Aorta (tissue), 5 donors: ENCODE measurements at regions not wholly inside any gene's neighbourhood (a gene's known extent, or its start where the extent isn't known, plus 50 kb on each side); places are given as distances from the start of the nearest gene placed in this dataset.
"Not testable (repeated sequence)": the region's sequence is repeated elsewhere in the genome, so short reads cannot be mapped to it uniquely, and the experiment has no call there.

Experiments used
- ATAC-seq: fragments of 200-7000 bp; cut with Tn5 transposase; one replicate; pipeline ENCODE4 v1.9.1; 2022; ENCODE audit warnings: moderate library complexity; ENCODE audit not compliant: low FRiP score
- DNase-seq, 2 donors: peaks; one replicate each; pipeline ENCODE4 v3.0.0-alpha.2; 2020
- H3K27ac ChIP-seq, 2 donors: one replicate each; pipeline ENCODE4 v1.5.1; 2013; ENCODE audit warnings: low read length in 2 of 2, mild to moderate bottlenecking in 2 of 2, moderate library complexity in 2 of 2, control low read depth in 1 of 2, inconsistent platforms in 1 of 2, low read depth in 1 of 2
- H3K27me3 ChIP-seq, 2 donors: one replicate each; pipeline ENCODE4 v1.6.1; 2013; ENCODE audit warnings: control low read depth in 1 of 2, low read length in 1 of 2, mild to moderate bottlenecking in 1 of 2, moderate library complexity in 1 of 2; ENCODE audit not compliant: insufficient read depth in 2 of 2, control insufficient read depth in 1 of 2
- H3K36me3 ChIP-seq, 2 donors: one replicate each; pipeline ENCODE4 v1.6.1; 2013; ENCODE audit warnings: control low read depth in 1 of 2, low read length in 1 of 2, mild to moderate bottlenecking in 1 of 2; ENCODE audit not compliant: insufficient read depth in 2 of 2, control insufficient read depth in 1 of 2
- H3K4me1 ChIP-seq, 2 donors: one replicate each; pipeline ENCODE4 v1.6.1; 2013; ENCODE audit warnings: low read length in 2 of 2, control low read depth in 1 of 2, mild to moderate bottlenecking in 1 of 2, moderate library complexity in 1 of 2; ENCODE audit not compliant: insufficient read depth in 2 of 2, control insufficient read depth in 1 of 2
- H3K4me3 ChIP-seq, 2 donors: one replicate each; pipeline ENCODE4 v1.5.1; 2013; ENCODE audit warnings: low read length in 2 of 2, control low read depth in 1 of 2, mild to moderate bottlenecking in 1 of 2
- H3K9me3 ChIP-seq: one replicate; pipeline ENCODE4 v1.6.1; 2013; ENCODE audit warnings: mild to moderate bottlenecking, low read length; ENCODE audit not compliant: control insufficient read depth
- WGBS, 2 donors: extraction: QIAGEN DNeasy Blood & Tissue Kit; methylation state at CpG; one replicate each; pipeline ENCODE4 v1.1.7; 2013; 5-methylcytosine and 5-hydroxymethylcytosine counted together
- intact Hi-C, 2 donors: fragments of 100-400 bp; cut with DNase I; formaldehyde crosslinking; loops; one replicate each; pipeline versions ENCODE4 v1.14.2 to v1.15.0; 2022
- donor health status: healthy with polysubstance abuse.
- donor health status: Bipolar disorder and iron deficiency.
- donor health status: DM: no; HTN: no; CAD: no.
- donor health status: DM: no; HTN: no; CAD: no.
- donor health status: DM: yes; HTN: yes; CAD: no.

GRCh38 chr2:106339609-106340008 lies 128.6 kb downstream of the RGPD3 start:
- ATAC-seq = no peak
- 37 to 44% methylated on average over 3 of the region's 3 CpGs for WGBS, 2 donors
- intact Hi-C loops = no loop called here

GRCh38 chr2:106339132-106339531 lies 129.1 kb downstream of the RGPD3 start:
- DNase-seq = no peak
- WGBS, 2 donors = 93 to 95% methylated on average over 5 of the region's 5 CpGs
- H3K27me3 ChIP-seq = peaks cover 0 to 2% of the 10 kb centered on the region in 2 donors

More at GRCh38 chr2:106339609-106340008, 128.6 kb downstream of the RGPD3 start:
- Histone ChIP-seq H3K4me3 (no peak overlapping the region), H3K27ac (no peak overlapping the region), H3K9me3 (no peaks in the 10 kb centered on the region), H3K36me3 (no peaks in the 10 kb centered on the region), H3K4me1 (no peaks in the 10 kb centered on the region), H3K27me3 (peaks cover 0 to 2% of the 10 kb centered on the region in 2 donors)
- no peak for DNase-seq

DNA sequence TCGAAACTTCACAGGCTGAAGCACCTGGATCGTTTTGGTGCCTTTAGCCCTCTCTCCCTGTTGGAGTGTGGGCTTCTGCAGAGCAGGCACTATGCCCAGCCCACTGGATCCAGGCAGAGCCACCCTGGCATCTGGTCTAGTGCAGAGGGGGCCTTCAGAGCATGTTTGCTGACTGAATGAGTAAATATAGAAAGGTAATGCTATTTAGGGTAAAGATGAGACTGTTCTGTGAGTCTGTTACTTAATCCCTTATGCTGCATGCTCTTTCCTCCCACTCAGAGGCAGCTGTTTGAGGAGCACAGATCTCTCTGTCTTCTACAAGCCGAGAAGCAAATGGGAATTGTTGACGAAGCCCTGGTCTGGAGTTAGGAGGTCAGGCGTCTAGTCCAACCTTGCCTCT lies 130.2 kb downstream of the RGPD3 start:
- no peak overlapping the region for H3K27ac ChIP-seq
- intact Hi-C loops = no loop called here
- ATAC-seq = no peak
- WGBS, 2 donors = 88 to 93% methylated on average over 5 of the region's 5 CpGs
- H3K9me3 ChIP-seq = no peaks in the 10 kb centered on the region
- H3K27me3 ChIP-seq = peaks cover 0 to 2% of the 10 kb centered on the region in 2 donors
- H3K4me1 ChIP-seq = no peaks in the 10 kb centered on the region
- H3K36me3 ChIP-seq = no peaks in the 10 kb centered on the region
- DNase-seq = no peak
- no peak overlapping the region for H3K4me3 ChIP-seq

More at GRCh38 chr2:106339132-106339531, 129.1 kb downstream of the RGPD3 start:
- H3K36me3 ChIP-seq = no peaks in the 10 kb centered on the region
- H3K27ac ChIP-seq = no peak overlapping the region
- H3K9me3 ChIP-seq = no peaks in the 10 kb centered on the region
- intact Hi-C loops = no loop called here
- H3K4me1 ChIP-seq = no peaks in the 10 kb centered on the region
- H3K4me3 ChIP-seq = no peak overlapping the region
- ATAC-seq = no peak

GRCh38 chr2:106336737-106337136 lies 131.5 kb downstream of the RGPD3 start:
- ATAC-seq (no peak), DNase-seq (no peak)
- Histone ChIP-seq H3K9me3 (no peaks in the 10 kb centered on the region), H3K4me1 (no peaks in the 10 kb centered on the region), H3K4me3 (no peak overlapping the region), H3K27me3 (peaks cover 0 to 2% of the 10 kb centered on the region in 2 donors), H3K36me3 (no peaks in the 10 kb centered on the region), H3K27ac (no peak overlapping the region)
- intact Hi-C loops = no loop called here
- WGBS, 2 donors = 76% methylated on average over 2 of the region's 2 CpGs

GRCh38 chr2:106336108-106336507 lies 132.1 kb downstream of the RGPD3 start:
- Histone ChIP-seq H3K36me3 (no peaks in the 10 kb centered on the region), H3K4me1 (no peaks in the 10 kb centered on the region), H3K4me3 (no peak overlapping the region), H3K27me3 (peaks cover 0 to 2% of the 10 kb centered on the region in 2 donors), H3K9me3 (no peaks in the 10 kb centered on the region), H3K27ac (no peak overlapping the region)
- DNase-seq = no peak
- ATAC-seq = no peak
- WGBS, 2 donors = 78 to 91% methylated on average over 4 of the region's 4 CpGs
- intact Hi-C loops = no loop called here

DNA sequence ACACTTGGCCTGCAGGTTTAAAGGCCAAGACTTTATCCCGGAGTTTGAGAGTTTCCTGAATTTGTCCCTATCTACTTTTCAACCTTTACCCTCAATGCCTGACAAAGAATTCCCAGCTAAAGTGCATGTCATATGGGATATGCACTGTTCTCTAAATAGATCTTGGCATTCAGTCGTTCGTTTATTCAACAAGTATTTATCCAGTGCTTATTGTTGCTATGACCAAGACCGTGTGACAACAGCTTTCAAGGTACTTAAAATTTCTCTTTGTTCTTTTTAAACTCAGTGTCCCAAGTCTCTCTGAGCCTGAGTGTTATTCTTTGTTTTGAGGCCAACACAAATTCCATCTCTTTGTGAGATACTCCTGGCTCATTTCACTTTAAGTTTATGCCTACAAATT lies 133.4 kb downstream of the RGPD3 start:
- 30 to 39% methylated on average over 4 of the region's 4 CpGs for WGBS, 2 donors
- Histone ChIP-seq H3K9me3 (no peaks in the 10 kb centered on the region), H3K4me3 (no peak overlapping the region), H3K27ac (no peak overlapping the region), H3K27me3 (peaks cover 0 to 2% of the 10 kb centered on the region in 2 donors), H3K4me1 (no peaks in the 10 kb centered on the region), H3K36me3 (no peaks in the 10 kb centered on the region)
- DNase-seq (no peak), ATAC-seq (no peak)
- intact Hi-C loops = no loop called here

DNA sequence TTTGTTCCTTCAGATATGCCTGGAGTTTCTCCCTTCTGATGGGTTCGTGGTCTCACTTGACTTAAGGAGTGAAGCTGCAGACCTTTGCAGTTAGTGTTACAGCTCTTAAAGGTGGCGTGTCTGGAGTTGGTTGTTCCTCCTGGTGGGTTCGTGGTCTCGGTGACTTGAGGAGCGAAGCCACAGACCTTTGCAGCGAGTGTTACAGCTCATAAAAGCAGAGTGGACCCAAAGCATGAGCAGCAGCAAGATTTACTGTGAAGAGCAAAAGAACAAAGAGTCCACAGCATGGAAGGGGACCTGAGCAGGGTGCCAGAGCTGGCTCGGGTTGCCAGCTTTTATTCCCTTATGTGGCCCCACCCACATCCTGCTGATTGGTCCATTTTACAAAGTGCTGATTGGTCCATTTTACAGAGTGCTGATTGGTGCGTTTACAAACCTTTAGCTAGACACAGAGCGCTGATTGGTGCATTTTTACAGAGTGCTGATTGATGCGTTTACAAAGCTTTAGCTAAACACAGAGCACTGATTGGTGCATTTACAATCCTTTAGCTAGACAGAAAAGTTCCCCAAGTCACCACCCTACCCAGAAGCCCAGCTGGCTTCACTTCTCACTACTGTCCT lies 134.8 kb downstream of the RGPD3 start:
- WGBS, 2 donors = 93 to 97% methylated on average over 10 of the region's 10 CpGs
- H3K36me3 ChIP-seq, H3K27ac ChIP-seq, intact Hi-C loops, H3K27me3 ChIP-seq, DNase-seq, ATAC-seq, H3K9me3 ChIP-seq, H3K4me1 ChIP-seq, H3K4me3 ChIP-seq: not testable (repeated sequence)

GRCh38 chr2:106332054-106332453 lies 136.2 kb downstream of the RGPD3 start:
- H3K27ac ChIP-seq = no peak overlapping the region
- intact Hi-C loops = no loop called here
- no peaks in the 10 kb centered on the region for H3K4me1 ChIP-seq
- H3K27me3 ChIP-seq = peaks cover 0 to 2% of the 10 kb centered on the region in 2 donors
- 63 to 86% methylated on average over 4 of the region's 4 CpGs for WGBS, 2 donors
- no peaks in the 10 kb centered on the region for H3K9me3 ChIP-seq
- DNase-seq (no peak), ATAC-seq (no peak)
- H3K4me3 ChIP-seq = no peak overlapping the region
- H3K36me3 ChIP-seq = no peaks in the 10 kb centered on the region

GRCh38 chr2:106330384-106331261 lies 136.5 kb upstream of the UXS1 start:
- intact Hi-C loops, H3K27ac ChIP-seq, ATAC-seq, H3K36me3 ChIP-seq, H3K27me3 ChIP-seq, H3K9me3 ChIP-seq, DNase-seq, H3K4me1 ChIP-seq, H3K4me3 ChIP-seq: not testable (repeated sequence)
- 37 to 45% methylated on average over 11 of the region's 11 CpGs for WGBS, 2 donors
